A549 (cell line): ENCODE measurements at regions not wholly inside any gene's neighbourhood (a gene's known extent, or its start where the extent isn't known, plus 50 kb on each side); places are given as distances from the start of the nearest gene placed in this dataset.
"Not testable (repeated sequence)": the region's sequence is repeated elsewhere in the genome, so short reads cannot be mapped to it uniquely, and the experiment has no call there.

Experiments
- ATAC-seq, 2 experiments: fragments of 200-7000 bp in 1 of 2; fragments of >200 bp in 1 of 2; cut with Nextera tagmentation in 1 of 2; cut with Tn5 transposase in 1 of 2; 3 replicates each; pipeline versions ENCODE4 v1.8.0 to v1.9.1; 2018 to 2020; ENCODE audit warnings: mild to moderate bottlenecking in 1 of 2, moderate library complexity in 1 of 2
- CTCF ChIA-PET: fragments of 300-600 bp; sonication (Branson Sonifier 250); formaldehyde crosslinking; extraction: SDS; loops from one replicate; lab custom pipeline; 2021; ENCODE audit warnings: antibody characterized with exemption, inconsistent platforms; lab: Yijun Ruan, JAX
- POLR2A ChIA-PET: fragments of 350-600 bp; formaldehyde crosslinking; extraction: SDS; loops from one replicate; lab custom pipeline; 2021; ENCODE audit warnings: antibody characterized with exemption, inconsistent platforms; lab: Yijun Ruan, JAX
- DNase-seq, 2 experiments: peaks; one replicate each; pipeline versions ENCODE4 v3.0.0 to v3.0.0-alpha.2; 2011 to 2016; ENCODE audit warnings: low read depth in 1 of 2, low spot score in 1 of 2
- FAIRE-seq: peaks from 2 replicates; lab custom pipeline; 2011; peaks lifted over from hg19 to GRCh38; lab: Jason Lieb, UNC
- H3K27ac ChIP-seq, 2 experiments: fragments of >200 bp; sonication (Bioruptor Twin); formaldehyde crosslinking; 3 replicates each; pipeline ENCODE4 v1.5.1; 2016 to 2017
- H3K4me1 ChIP-seq: fragments of >200 bp; sonication (Bioruptor Twin); formaldehyde crosslinking; 3 replicates; pipeline ENCODE4 v1.6.1; 2016
- H3K4me2 ChIP-seq: fragments of >200 bp; sonication (Bioruptor Twin); formaldehyde crosslinking; 3 replicates; pipeline ENCODE4 v1.6.1; 2016
- H3K4me3 ChIP-seq: fragments of >200 bp; sonication (Bioruptor Twin); formaldehyde crosslinking; 3 replicates; pipeline ENCODE4 v1.5.1; 2016
- H3K9me3 ChIP-seq: fragments of >200 bp; sonication (Bioruptor Twin); formaldehyde crosslinking; 3 replicates; pipeline ENCODE4 v1.6.1; 2016
- CBX2 ChIP-seq: fragments of 200-600 bp; sonication (generic); IDR thresholded peaks from 2 replicates; pipeline ENCODE4 v1.6.1; 2016; ENCODE audit warnings: low read depth, mild to moderate bottlenecking, borderline replicate concordance
- CBX8 ChIP-seq: fragments of 200-600 bp; sonication (generic); IDR thresholded peaks from 2 replicates; pipeline ENCODE4 v1.6.1; 2016
- CEBPB ChIP-seq, 2 experiments: fragments of >200 bp in 1 of 2; sonication (Bioruptor Twin) in 1 of 2; formaldehyde crosslinking in 1 of 2; IDR thresholded peaks; 2 replicates each; pipeline ENCODE4 v1.6.1; 2012 to 2016
- FOXS1 ChIP-seq: fragments of 250-450 bp; sonication (Bioruptor Pico); IDR thresholded peaks from 2 replicates; pipeline ENCODE4 v1.5.0; 2020; ENCODE audit warnings: mild to moderate bottlenecking, moderate library complexity
- NR3C1 ChIP-seq: fragments of >200 bp; sonication (Bioruptor Twin); formaldehyde crosslinking; IDR thresholded peaks from 3 replicates; pipeline ENCODE4 v1.6.1; 2017
- POLR2A ChIP-seq: IDR thresholded peaks from 2 replicates; pipeline ENCODE4 v1.6.1; 2012; ENCODE audit warnings: mild to moderate bottlenecking, low read length
- RARB ChIP-seq: fragments of 250-450 bp; sonication (Bioruptor Pico); IDR thresholded peaks from 2 replicates; pipeline ENCODE4 v1.8.0; 2021; ENCODE audit warnings: mild to moderate bottlenecking, moderate library complexity
- RCOR1 ChIP-seq: fragments of 150-350 bp; IDR thresholded peaks from 2 replicates; pipeline ENCODE4 v1.6.1; 2014; ENCODE audit warnings: antibody characterized with exemption, low read length, low read depth
- RNF2 ChIP-seq: fragments of 200-600 bp; sonication (generic); IDR thresholded peaks from 2 replicates; pipeline ENCODE4 v1.6.1; 2016; ENCODE audit warnings: low read depth, mild to moderate bottlenecking, antibody characterized with exemption, moderate library complexity, borderline replicate concordance
- SMC3 ChIP-seq: fragments of >200 bp; sonication (Bioruptor Twin); formaldehyde crosslinking; IDR thresholded peaks from 3 replicates; pipeline ENCODE4 v1.6.1; 2018; ENCODE audit warnings: inconsistent platforms
- ZSCAN20 ChIP-seq: fragments of 250-450 bp; sonication (Bioruptor Pico); IDR thresholded peaks from 2 replicates; pipeline ENCODE4 v1.8.0; 2022; ENCODE audit warnings: mild to moderate bottlenecking, moderate library complexity
- WGBS: methylation state at CpG from one replicate; pipeline ENCODE4 v1.1.6; 2017; ENCODE audit errors: missing lambda C conversion rate; 5-methylcytosine and 5-hydroxymethylcytosine counted together
- TF ChIP-seq, protein P1 (sequence below): IDR thresholded peaks from 2 replicates; pipeline ENCODE4 v1.6.1; 2012
- TF ChIP-seq, protein P2 (sequence below): fragments of 450-650 bp; IDR thresholded peaks from 2 replicates; pipeline ENCODE4 v1.6.1; 2014; ENCODE audit warnings: antibody characterized with exemption
- TF ChIP-seq, protein P3 (sequence below): fragments of 150-350 bp; IDR thresholded peaks from 2 replicates; pipeline ENCODE4 v1.6.1; 2014; ENCODE audit warnings: low read depth, mild to moderate bottlenecking, low read length
- TF ChIP-seq, protein P4 (sequence below): fragments of >200 bp; sonication (Bioruptor Twin); formaldehyde crosslinking; IDR thresholded peaks from 2 replicates; pipeline ENCODE4 v1.6.1; 2016
- TF ChIP-seq, protein P5 (sequence below): fragments of 250-450 bp; sonication (Bioruptor Pico); IDR thresholded peaks from 2 replicates; pipeline ENCODE4 v1.5.0; 2021; ENCODE audit warnings: mild to moderate bottlenecking, moderate library complexity, borderline replicate concordance

DNA sequence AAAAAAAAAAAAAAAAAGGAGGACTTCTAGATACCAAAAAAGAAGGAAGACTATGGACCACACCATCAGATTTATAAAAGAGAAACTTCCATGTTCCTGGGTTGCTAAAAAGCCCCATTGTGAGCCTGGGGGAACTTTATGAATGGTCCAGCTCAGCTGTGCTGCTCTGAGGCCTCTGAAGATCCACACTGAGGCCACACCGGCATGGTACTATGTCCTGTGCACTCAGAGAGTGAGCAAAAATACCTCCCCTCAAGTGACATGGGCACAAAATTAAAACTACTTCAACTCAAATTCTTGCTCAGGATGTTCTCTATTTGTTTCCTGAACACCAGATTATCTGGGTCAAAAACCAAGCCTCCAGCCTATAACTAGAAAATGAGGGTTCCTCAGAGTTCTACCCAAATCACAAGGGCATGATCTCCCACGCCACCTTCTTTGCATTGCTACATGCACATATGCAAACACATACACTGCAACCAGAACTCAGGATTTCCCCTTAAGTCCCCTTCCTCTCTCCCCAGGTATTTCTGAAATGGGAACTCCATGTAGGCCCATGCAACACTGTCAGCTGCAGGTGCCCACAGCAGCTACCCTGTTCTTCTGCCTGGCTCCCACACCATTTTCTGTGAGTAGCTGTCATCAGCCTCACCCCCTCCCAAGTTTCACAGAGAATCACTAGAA, 94.4 kb downstream of the SH3GLB1 start:
- Histone ChIP-seq H3K4me3 (no peak overlapping the region), H3K9me3 (no peaks in the 10 kb centered on the region), H3K4me1 (peaks cover 8% of the 10 kb centered on the region), H3K27ac (no peak overlapping the region), H3K4me2 (no peak overlapping the region)
- 69% methylated on average over 2 of the region's 2 CpGs for WGBS
- CTCF ChIA-PET = no interaction called here
- POLR2A ChIA-PET = interaction anchor here (0.6 kb wide), 1 partner anchor 197 kb away, joined by 3 read pairs; no protein-coding TSS in a partner anchor
- TF ChIP-seq RNF2 (no peak), NR3C1 (no peak), CBX8 (no peak), ZSCAN20 (CRISPR knock-in tag) (no peak), POLR2A (no peak), CBX2 (no peak)
- TF ChIP-seq, protein P1, sequence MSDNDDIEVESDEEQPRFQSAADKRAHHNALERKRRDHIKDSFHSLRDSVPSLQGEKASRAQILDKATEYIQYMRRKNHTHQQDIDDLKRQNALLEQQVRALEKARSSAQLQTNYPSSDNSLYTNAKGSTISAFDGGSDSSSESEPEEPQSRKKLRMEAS = no peak
- TF ChIP-seq, protein P2, sequence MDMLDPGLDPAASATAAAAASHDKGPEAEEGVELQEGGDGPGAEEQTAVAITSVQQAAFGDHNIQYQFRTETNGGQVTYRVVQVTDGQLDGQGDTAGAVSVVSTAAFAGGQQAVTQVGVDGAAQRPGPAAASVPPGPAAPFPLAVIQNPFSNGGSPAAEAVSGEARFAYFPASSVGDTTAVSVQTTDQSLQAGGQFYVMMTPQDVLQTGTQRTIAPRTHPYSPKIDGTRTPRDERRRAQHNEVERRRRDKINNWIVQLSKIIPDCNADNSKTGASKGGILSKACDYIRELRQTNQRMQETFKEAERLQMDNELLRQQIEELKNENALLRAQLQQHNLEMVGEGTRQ = no peak
- TF ChIP-seq, protein P3, sequence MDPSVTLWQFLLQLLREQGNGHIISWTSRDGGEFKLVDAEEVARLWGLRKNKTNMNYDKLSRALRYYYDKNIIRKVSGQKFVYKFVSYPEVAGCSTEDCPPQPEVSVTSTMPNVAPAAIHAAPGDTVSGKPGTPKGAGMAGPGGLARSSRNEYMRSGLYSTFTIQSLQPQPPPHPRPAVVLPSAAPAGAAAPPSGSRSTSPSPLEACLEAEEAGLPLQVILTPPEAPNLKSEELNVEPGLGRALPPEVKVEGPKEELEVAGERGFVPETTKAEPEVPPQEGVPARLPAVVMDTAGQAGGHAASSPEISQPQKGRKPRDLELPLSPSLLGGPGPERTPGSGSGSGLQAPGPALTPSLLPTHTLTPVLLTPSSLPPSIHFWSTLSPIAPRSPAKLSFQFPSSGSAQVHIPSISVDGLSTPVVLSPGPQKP = no peak
- TF ChIP-seq, all 56 proteins: peak for 0
- FAIRE-seq (no peak), DNase-seq (no peak), ATAC-seq (no peak)

DNA sequence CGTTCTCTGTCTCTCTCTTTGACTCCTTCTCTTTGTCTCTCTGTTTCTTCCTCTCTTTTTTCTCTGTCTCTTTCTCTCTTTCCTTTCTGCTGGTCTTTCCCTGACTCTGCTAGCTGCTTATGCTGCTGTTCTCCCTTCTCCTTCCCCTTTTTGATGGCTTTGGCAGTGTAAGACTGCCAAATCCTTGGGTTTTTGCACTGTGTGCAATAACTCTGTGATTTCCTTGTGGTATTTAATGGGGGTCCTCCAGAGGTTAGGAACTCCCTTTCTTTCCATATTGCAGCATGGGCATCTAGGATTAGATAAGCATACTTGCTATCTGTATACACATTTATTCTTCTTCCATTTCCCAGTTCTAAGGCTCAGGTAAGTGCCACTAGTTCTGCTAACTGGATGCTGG, 99.3 kb downstream of the SH3GLB1 start:
- H3K4me3 ChIP-seq, H3K4me2 ChIP-seq, H3K9me3 ChIP-seq, DNase-seq, H3K27ac ChIP-seq, H3K4me1 ChIP-seq, CTCF ChIA-PET, FAIRE-seq, ATAC-seq, POLR2A ChIA-PET: not testable (repeated sequence)
- 53% methylated on average over 1 of the region's 1 CpG for WGBS

DNA sequence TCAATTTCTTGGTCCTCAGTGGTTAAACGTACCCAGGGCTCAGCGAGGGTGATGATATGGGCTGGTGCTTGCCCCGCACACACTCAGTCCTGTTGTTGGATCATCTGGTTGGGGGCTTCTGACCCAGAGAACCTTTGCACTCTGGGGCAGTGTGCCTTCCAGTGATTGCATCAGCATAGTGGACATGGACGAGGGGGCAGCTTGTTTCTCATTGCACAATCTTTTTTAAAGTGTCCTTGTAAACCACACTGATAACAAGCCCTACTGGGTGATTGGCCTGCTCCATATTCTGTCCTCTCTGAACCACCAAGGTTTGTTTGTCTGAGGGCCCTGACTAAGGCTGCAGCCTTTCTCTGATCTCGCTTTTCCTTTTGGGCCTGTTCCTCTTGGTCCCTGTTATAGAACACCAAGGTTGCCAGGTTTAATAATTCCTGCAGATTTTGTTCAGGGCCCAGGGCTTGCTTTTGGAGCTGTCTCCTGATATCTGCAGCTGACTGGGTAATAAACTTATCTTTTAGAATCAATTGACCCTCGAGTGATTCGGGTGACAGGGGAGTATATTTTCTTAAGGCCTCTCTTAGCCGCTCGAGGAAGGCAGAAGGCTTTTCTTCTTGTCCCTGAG, 101.6 kb downstream of the SH3GLB1 start:
- WGBS = 60% methylated on average over 9 of the region's 9 CpGs
- H3K9me3 ChIP-seq, H3K4me2 ChIP-seq, H3K4me3 ChIP-seq, FAIRE-seq, ATAC-seq, H3K4me1 ChIP-seq, DNase-seq, CTCF ChIA-PET, H3K27ac ChIP-seq: not testable (repeated sequence)
- POLR2A ChIA-PET = interaction anchor here (0.6 kb wide), 1 partner anchor 92 kb away, joined by 5 read pairs; no protein-coding TSS in a partner anchor

DNA sequence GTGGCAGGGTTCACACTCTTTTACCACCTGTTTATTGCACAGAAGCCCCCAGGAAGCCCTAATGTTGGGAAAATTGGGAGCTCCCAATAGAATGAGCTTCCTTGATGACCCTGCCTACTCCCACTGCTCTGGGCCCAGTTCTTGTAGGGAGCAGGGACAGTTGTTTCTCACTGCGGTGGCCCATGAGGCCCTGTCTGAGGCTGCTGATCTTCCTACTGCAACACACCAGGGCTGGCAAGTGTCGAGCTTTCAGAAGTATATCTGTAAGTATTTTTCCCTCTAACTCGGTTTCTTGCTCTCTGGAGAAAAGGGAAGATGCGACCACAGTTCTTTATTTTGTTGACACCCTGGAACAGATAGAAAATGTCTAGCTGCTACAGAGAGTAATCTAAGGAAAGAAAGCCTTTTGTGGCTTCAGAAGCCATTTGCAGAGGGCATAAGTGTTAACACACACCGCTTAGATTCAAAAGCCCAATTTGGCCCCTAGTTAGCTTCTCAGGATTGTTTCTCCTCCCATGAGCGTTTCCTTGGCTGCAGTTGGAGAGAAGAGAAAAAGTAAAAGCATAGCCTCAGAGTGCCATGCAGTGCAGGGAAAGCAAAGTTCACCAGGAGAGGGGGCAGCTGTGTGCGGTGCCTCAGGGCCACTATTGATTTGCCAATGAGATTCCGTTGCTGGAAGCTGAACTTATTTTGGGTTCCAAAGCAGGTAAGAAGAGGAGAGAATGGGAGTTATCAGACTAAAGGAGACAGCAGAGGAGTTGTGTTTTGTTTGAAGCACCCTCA, 102.6 kb downstream of the SELENOF start:
- WGBS = 73% methylated on average over 8 of the region's 8 CpGs
- Histone ChIP-seq H3K27ac (no peak overlapping the region), H3K4me3 (no peak overlapping the region), H3K4me1 (no peaks in the 10 kb centered on the region), H3K9me3 (no peaks in the 10 kb centered on the region), H3K4me2 (no peak overlapping the region)
- ATAC-seq (no peak), DNase-seq (no peak), FAIRE-seq (no peak)
- ChIA-PET CTCF (interaction anchor here (2.9 kb wide), 1 partner anchor 22 kb away, joined by 8 read pairs; no protein-coding TSS in a partner anchor), POLR2A (no interaction called here)
- no peak for TF ChIP-seq FOXS1 (CRISPR knock-in tag)
- TF ChIP-seq, protein P4, sequence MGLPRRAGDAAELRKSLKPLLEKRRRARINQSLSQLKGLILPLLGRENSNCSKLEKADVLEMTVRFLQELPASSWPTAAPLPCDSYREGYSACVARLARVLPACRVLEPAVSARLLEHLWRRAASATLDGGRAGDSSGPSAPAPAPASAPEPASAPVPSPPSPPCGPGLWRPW = no peak
- no peak for TF ChIP-seq RARB (CRISPR knock-in tag)
- TF ChIP-seq CBX8 = no peak
- TF ChIP-seq RCOR1 = no peak
- no peak for TF ChIP-seq CEBPB (IDR thresholded peaks at IDR 0.05)
- TF ChIP-seq ZSCAN20 (CRISPR knock-in tag) = no peak
- TF ChIP-seq SMC3 = no peak
- TF ChIP-seq, protein P5, sequence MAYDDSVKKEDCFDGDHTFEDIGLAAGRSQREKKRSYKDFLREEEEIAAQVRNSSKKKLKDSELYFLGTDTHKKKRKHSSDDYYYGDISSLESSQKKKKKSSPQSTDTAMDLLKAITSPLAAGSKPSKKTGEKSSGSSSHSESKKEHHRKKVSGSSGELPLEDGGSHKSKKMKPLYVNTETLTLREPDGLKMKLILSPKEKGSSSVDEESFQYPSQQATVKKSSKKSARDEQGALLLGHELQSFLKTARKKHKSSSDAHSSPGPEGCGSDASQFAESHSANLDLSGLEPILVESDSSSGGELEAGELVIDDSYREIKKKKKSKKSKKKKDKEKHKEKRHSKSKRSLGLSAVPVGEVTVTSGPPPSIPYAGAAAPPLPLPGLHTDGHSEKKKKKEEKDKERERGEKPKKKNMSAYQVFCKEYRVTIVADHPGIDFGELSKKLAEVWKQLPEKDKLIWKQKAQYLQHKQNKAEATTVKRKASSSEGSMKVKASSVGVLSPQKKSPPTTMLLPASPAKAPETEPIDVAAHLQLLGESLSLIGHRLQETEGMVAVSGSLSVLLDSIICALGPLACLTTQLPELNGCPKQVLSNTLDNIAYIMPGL (CRISPR knock-in tag) = no peak
